ENCODE measurements at regions not wholly inside any gene's neighbourhood (a gene's known extent, or its start where the extent isn't known, plus 50 kb on each side); places are given as distances from the start of the nearest gene placed in this dataset.

DNA sequence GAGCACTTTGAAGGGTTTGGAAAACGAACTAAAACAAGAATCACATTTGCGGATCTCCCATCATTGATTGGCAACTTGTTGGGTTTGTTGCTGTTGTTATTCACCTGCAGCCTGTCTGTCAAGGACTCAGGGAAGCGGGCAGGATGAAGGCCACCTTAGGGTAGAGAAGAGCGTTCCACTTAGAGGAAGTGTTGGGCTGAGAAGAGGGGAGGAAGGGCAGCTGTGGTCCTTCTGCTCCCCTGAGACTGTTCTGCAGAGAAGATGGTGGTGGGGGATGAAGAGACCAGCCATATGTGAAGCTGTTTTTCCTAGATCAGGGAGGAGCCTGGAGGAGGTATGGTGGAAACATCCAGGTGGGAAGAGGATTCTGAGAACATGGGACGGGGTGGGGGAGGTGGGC is 70.6 kb upstream of the CPEB4 start:
- H3K27ac ChIP-seq (ENCODE audit: insufficient read depth, low read length) = no peak overlapping the region
- POLR2A ChIA-PET (ENCODE audit: unreplicated experiment) = no interaction called here
- no TSS peak for BruUV-seq (replicated peaks)
- ATAC-seq (ENCODE audit: low read depth) (no peak), DNase-seq (no peak)
- H3K9ac ChIP-seq (ENCODE audit: low read depth, low read length) = no peak overlapping the region
- TF ChIP-seq POLR2A (IDR thresholded peaks at IDR 0.05; ENCODE audit: low read depth, low read length) (no peak), RCOR1 (IDR thresholded peaks at IDR 0.05; ENCODE audit: insufficient replicate concordance, low read length) (no peak), CHD1 (IDR thresholded peaks at IDR 0.05; ENCODE audit: low read depth, low read length) (no peak), SMC3 (IDR thresholded peaks at IDR 0.05; ENCODE audit: low read depth, low read length) (no peak), MAFK (IDR thresholded peaks at IDR 0.05; ENCODE audit: low read depth, low read length) (no peak), RFX5 (IDR thresholded peaks at IDR 0.05; ENCODE audit: low read depth, low read length) (no peak), NFE2L2 (IDR thresholded peaks at IDR 0.05; ENCODE audit: low read depth, low read length) (no peak), FOS (IDR thresholded peaks at IDR 0.05; ENCODE audit: low read depth, low read length) (no peak), MXI1 (IDR thresholded peaks at IDR 0.05; ENCODE audit: borderline replicate concordance, low read depth, low read length) (no peak), MAZ (IDR thresholded peaks at IDR 0.05; ENCODE audit: borderline replicate concordance, low read depth, low read length) (no peak), BHLHE40 (IDR thresholded peaks at IDR 0.05; ENCODE audit: low read depth, low read length) (no peak), CEBPB (IDR thresholded peaks at IDR 0.05; ENCODE audit: low read depth, low read length) (no peak), RAD21 (IDR thresholded peaks at IDR 0.05; ENCODE audit: low read length) (no peak)
- TF ChIP-seq, protein P1, sequence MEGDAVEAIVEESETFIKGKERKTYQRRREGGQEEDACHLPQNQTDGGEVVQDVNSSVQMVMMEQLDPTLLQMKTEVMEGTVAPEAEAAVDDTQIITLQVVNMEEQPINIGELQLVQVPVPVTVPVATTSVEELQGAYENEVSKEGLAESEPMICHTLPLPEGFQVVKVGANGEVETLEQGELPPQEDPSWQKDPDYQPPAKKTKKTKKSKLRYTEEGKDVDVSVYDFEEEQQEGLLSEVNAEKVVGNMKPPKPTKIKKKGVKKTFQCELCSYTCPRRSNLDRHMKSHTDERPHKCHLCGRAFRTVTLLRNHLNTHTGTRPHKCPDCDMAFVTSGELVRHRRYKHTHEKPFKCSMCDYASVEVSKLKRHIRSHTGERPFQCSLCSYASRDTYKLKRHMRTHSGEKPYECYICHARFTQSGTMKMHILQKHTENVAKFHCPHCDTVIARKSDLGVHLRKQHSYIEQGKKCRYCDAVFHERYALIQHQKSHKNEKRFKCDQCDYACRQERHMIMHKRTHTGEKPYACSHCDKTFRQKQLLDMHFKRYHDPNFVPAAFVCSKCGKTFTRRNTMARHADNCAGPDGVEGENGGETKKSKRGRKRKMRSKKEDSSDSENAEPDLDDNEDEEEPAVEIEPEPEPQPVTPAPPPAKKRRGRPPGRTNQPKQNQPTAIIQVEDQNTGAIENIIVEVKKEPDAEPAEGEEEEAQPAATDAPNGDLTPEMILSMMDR (conservative IDR thresholded peaks at IDR 0.05; ENCODE audit: low read depth, low read length) = no peak
- TF ChIP-seq, protein P2, sequence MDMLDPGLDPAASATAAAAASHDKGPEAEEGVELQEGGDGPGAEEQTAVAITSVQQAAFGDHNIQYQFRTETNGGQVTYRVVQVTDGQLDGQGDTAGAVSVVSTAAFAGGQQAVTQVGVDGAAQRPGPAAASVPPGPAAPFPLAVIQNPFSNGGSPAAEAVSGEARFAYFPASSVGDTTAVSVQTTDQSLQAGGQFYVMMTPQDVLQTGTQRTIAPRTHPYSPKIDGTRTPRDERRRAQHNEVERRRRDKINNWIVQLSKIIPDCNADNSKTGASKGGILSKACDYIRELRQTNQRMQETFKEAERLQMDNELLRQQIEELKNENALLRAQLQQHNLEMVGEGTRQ (IDR thresholded peaks at IDR 0.05; ENCODE audit: low read depth, low read length) = no peak
- TF ChIP-seq, protein P3, sequence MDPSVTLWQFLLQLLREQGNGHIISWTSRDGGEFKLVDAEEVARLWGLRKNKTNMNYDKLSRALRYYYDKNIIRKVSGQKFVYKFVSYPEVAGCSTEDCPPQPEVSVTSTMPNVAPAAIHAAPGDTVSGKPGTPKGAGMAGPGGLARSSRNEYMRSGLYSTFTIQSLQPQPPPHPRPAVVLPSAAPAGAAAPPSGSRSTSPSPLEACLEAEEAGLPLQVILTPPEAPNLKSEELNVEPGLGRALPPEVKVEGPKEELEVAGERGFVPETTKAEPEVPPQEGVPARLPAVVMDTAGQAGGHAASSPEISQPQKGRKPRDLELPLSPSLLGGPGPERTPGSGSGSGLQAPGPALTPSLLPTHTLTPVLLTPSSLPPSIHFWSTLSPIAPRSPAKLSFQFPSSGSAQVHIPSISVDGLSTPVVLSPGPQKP (IDR thresholded peaks at IDR 0.05; ENCODE audit: borderline replicate concordance, low read depth, low read length) = no peak
- H3K9me1 ChIP-seq (ENCODE audit: insufficient read depth, low read length) = no peaks in the 10 kb centered on the region
- H3K4ac ChIP-seq (ENCODE audit: low read depth, low read length) = no peak overlapping the region
- H4K8ac ChIP-seq (ENCODE audit: low read depth in 2 of 2, low read length in 2 of 2) = no peak overlapping the region
- in situ Hi-C loops (cut with MboI; ENCODE audit: low sequenced_read_pairs) (no loop called here), dilution Hi-C loops (cut with HindIII; ENCODE audit: low sequenced_read_pairs, unreplicated experiment) (no loop called here), intact Hi-C loops (cut with micrococcal nuclease) (no loop called here)
- H4K20me1 ChIP-seq (ENCODE audit: insufficient read depth, low read length) = no peaks in the 10 kb centered on the region
- H4K91ac ChIP-seq (ENCODE audit: insufficient read depth, low read depth, low read length) = no peak overlapping the region
- H2BK5ac ChIP-seq (ENCODE audit: low read depth, low read length, poor library complexity, severe bottlenecking) = no peak overlapping the region
- WGBS, 2 experiments (ENCODE audit: extremely low coverage in 2 of 2, insufficient read length in 1 of 2) = 58% methylated on average over 3 of the region's 5 CpGs; no CpG with 5 or more reads in 1 of the 2 experiments
- no peak overlapping the region for H3K18ac ChIP-seq (ENCODE audit: low read depth, low read length)
- no peaks in the 10 kb centered on the region for H3K79me1 ChIP-seq (ENCODE audit: low read depth in 1 of 2, low read length in 2 of 2)
- no peak overlapping the region for H2AK9ac ChIP-seq (replicated peaks; ENCODE audit: low read depth, low read length, poor library complexity)
- no peak overlapping the region for H2BK15ac ChIP-seq (ENCODE audit: low read depth, low read length)
- no peak overlapping the region for H2BK20ac ChIP-seq (ENCODE audit: low read depth, low read length)
- no peaks in the 10 kb centered on the region for H3K4me1 ChIP-seq (ENCODE audit: control insufficient read depth, insufficient read depth, low read length)
- peaks cover 4% of the 10 kb centered on the region for H3K9me3 ChIP-seq (ENCODE audit: control insufficient read depth, insufficient read depth, low read length)
- H3K14ac ChIP-seq (replicated peaks; ENCODE audit: low read depth, low read length) = no peak overlapping the region
- no peak overlapping the region for H2AFZ ChIP-seq (replicated peaks; ENCODE audit: low read length, poor library complexity)
- H3K27me3 ChIP-seq (ENCODE audit: control insufficient read depth, insufficient read depth, low read length) = no peaks in the 10 kb centered on the region; the same call in 1 of the 2 replicates
- H3K36me3 ChIP-seq (ENCODE audit: control insufficient read depth, insufficient read depth, low read length) = no peaks in the 10 kb centered on the region
- no peak overlapping the region for H3K56ac ChIP-seq (ENCODE audit: extremely low read depth, insufficient read depth, low read length)
- CTCF ChIA-PET = no interaction called here
- H3K4me3 ChIP-seq (ENCODE audit: insufficient read depth, low read depth, low read length) = no peak overlapping the region
- no peak overlapping the region for H2AK5ac ChIP-seq (ENCODE audit: low read depth, low read length)
- no peak overlapping the region for H4K5ac ChIP-seq (ENCODE audit: low read depth, low read length)
- no peak overlapping the region for H2BK120ac ChIP-seq (ENCODE audit: low read depth, low read length)
- no peak overlapping the region for H3K23ac ChIP-seq (ENCODE audit: low read depth, low read length)
- no peak overlapping the region for H3K4me2 ChIP-seq (ENCODE audit: low read depth, low read length)
